ENCODE measurements at regions not wholly inside any gene's neighbourhood (a gene's known extent, or its start where the extent isn't known, plus 50 kb on each side); places are given as distances from the start of the nearest gene placed in this dataset.

- TF ChIP-seq CTCF (IDR thresholded peaks at IDR 0.05; ENCODE audit: low read length) (no peak), EZH2 (IDR thresholded peaks at IDR 0.05; ENCODE audit: borderline replicate concordance, low read length) (no peak)
These were observed 96.0 kb upstream of the WDFY3 start for GRCh38 chr4:85062466-85062865.
